ENCODE measurements at regions not wholly inside any gene's neighbourhood (a gene's known extent, or its start where the extent isn't known, plus 50 kb on each side); places are given as distances from the start of the nearest gene placed in this dataset.

GRCh38 chrX:84611843-84612636 is 109.8 kb upstream of the HDX start:
- TF ChIP-seq CTCF (conservative IDR thresholded peaks at IDR 0.05; ENCODE audit: low read depth, low read length) = no peak
- no peak for DNase-seq (ENCODE audit: low read depth)
- H3K4me3 ChIP-seq (ENCODE audit: low read length) = no peak overlapping the region

GRCh38 chrX:84634201-84634782 is 132.0 kb upstream of the HDX start:
- no peak overlapping the region for H3K4me3 ChIP-seq (ENCODE audit: low read length)
- TF ChIP-seq CTCF (conservative IDR thresholded peaks at IDR 0.05; ENCODE audit: low read depth, low read length) = no peak
- DNase-seq (ENCODE audit: low read depth) = no peak

- no peak overlapping the region for H3K4me3 ChIP-seq (ENCODE audit: low read length)
- TF ChIP-seq CTCF (conservative IDR thresholded peaks at IDR 0.05; ENCODE audit: low read depth, low read length) = no peak
- no peak for DNase-seq (ENCODE audit: low read depth)
Measured at GRCh38 chrX:84666086-84666485, 163.8 kb upstream of the HDX start.

- no peak for DNase-seq (ENCODE audit: low read depth)
- H3K4me3 ChIP-seq (ENCODE audit: low read length) = no peak overlapping the region
- no peak for TF ChIP-seq CTCF (conservative IDR thresholded peaks at IDR 0.05; ENCODE audit: low read depth, low read length)
Measured at GRCh38 chrX:84690228-84690627, 188.0 kb upstream of the HDX start.

GRCh38 chrX:84709987-84710386 is 207.7 kb upstream of the HDX start:
- no peak for DNase-seq (ENCODE audit: low read depth)
- TF ChIP-seq CTCF (conservative IDR thresholded peaks at IDR 0.05; ENCODE audit: low read depth, low read length) = no peak
- no peak overlapping the region for H3K4me3 ChIP-seq (ENCODE audit: low read length)

GRCh38 chrX:84710611-84711010 is 208.4 kb upstream of the HDX start:
- peak; percentile 31 for TF ChIP-seq CTCF (conservative IDR thresholded peaks at IDR 0.05; ENCODE audit: low read depth, low read length)
- peak; percentile 56 for DNase-seq (ENCODE audit: low read depth)
- H3K4me3 ChIP-seq (ENCODE audit: low read length) = no peak overlapping the region

GRCh38 chrX:84712621-84713020 is 210.4 kb upstream of the HDX start:
- no peak for TF ChIP-seq CTCF (conservative IDR thresholded peaks at IDR 0.05; ENCODE audit: low read depth, low read length)
- no peak overlapping the region for H3K4me3 ChIP-seq (ENCODE audit: low read length)
- DNase-seq (ENCODE audit: low read depth) = no peak
